Body of pancreas (tissue), 4 donors: ENCODE measurements at regions not wholly inside any gene's neighbourhood (a gene's known extent, or its start where the extent isn't known, plus 50 kb on each side); places are given as distances from the start of the nearest gene placed in this dataset.

ENCODE experiments used
- ATAC-seq: fragments of 150-250 bp; one replicate; pipeline ENCODE4 v1.9.1; 2016
- DNase-seq, 4 donors: peaks; one replicate each; pipeline ENCODE4 v3.0.0-alpha.2; 2019
- H3K27ac ChIP-seq, 4 donors: fragments of 200-600 bp; sonication (generic); 1 replicate in 3 of 4; 2 replicates in 1 of 4; pipeline versions ENCODE4 v1.5.1 to v1.6.1; 2016 to 2019; ENCODE audit warnings: mild to moderate bottlenecking in 1 of 4, mixed read lengths in 1 of 4, moderate library complexity in 1 of 4
- H3K27me3 ChIP-seq, 2 donors: fragments of 200-600 bp; sonication (generic); one replicate each; pipeline ENCODE4 v1.6.0; 2016; ENCODE audit warnings: mild to moderate bottlenecking in 1 of 2
- H3K36me3 ChIP-seq, 2 donors: fragments of 200-600 bp; sonication (generic); replicated peaks in 1 of 2; 2 replicates each; pipeline ENCODE4 v1.5.1; 2016; ENCODE audit warnings: low read depth in 2 of 2; ENCODE audit not compliant: insufficient read depth in 1 of 2
- H3K4me1 ChIP-seq: fragments of 200-600 bp; sonication (generic); one replicate; pipeline ENCODE4 v1.6.0; 2016
- H3K4me3 ChIP-seq, 2 donors: fragments of 200-600 bp; sonication (generic); 1 replicate in 1 of 2; 2 replicates in 1 of 2; pipeline ENCODE4 v1.5.1; 2016 to 2019
- H3K9me3 ChIP-seq, 3 donors: fragments of 200-600 bp; sonication (generic); 1 replicate in 2 of 3; 2 replicates in 1 of 3; pipeline ENCODE4 v1.5.1; 2016
- POLR2A ChIP-seq, 3 donors: fragments of 450-650 bp; IDR thresholded peaks; one replicate each; pipeline ENCODE4 v1.6.1; 2016; ENCODE audit warnings: antibody characterized with exemption in 3 of 3, mild to moderate bottlenecking in 2 of 3
- WGBS, 2 donors: methylation state at CpG; one replicate each; pipeline ENCODE4 v1.1.5; 2017; 5-methylcytosine and 5-hydroxymethylcytosine counted together
- intact Hi-C: fragments of 100-400 bp; cut with DNase I; formaldehyde crosslinking; loops from one replicate; pipeline ENCODE4 v1.15.1; 2023
- TF ChIP-seq, protein P1 (sequence below), 7 experiments: fragments of 450-650 bp in 4 of 7; fragments of 200-600 bp in 3 of 7; sonication (generic) in 3 of 7; IDR thresholded peaks; one replicate each; pipeline ENCODE4 v1.5.1; 2016 to 2019; ENCODE audit warnings: antibody characterized with exemption in 7 of 7

- Histone ChIP-seq H3K27ac (no peak overlapping the region), H3K4me3 (no peak overlapping the region), H3K36me3 (no peaks in the 10 kb centered on the region), H3K9me3 (peaks cover 0 to 6% (median 0%) of the 10 kb centered on the region in 3 donors), H3K4me1 (no peaks in the 10 kb centered on the region), H3K27me3 (no peaks in the 10 kb centered on the region)
- no peak for DNase-seq
- no peak for ATAC-seq
- intact Hi-C loops = no loop called here
- TF ChIP-seq, protein P1, sequence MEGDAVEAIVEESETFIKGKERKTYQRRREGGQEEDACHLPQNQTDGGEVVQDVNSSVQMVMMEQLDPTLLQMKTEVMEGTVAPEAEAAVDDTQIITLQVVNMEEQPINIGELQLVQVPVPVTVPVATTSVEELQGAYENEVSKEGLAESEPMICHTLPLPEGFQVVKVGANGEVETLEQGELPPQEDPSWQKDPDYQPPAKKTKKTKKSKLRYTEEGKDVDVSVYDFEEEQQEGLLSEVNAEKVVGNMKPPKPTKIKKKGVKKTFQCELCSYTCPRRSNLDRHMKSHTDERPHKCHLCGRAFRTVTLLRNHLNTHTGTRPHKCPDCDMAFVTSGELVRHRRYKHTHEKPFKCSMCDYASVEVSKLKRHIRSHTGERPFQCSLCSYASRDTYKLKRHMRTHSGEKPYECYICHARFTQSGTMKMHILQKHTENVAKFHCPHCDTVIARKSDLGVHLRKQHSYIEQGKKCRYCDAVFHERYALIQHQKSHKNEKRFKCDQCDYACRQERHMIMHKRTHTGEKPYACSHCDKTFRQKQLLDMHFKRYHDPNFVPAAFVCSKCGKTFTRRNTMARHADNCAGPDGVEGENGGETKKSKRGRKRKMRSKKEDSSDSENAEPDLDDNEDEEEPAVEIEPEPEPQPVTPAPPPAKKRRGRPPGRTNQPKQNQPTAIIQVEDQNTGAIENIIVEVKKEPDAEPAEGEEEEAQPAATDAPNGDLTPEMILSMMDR (IDR thresholded peaks at IDR 0.05) = no peak
These were observed 1336.2 kb upstream of the NRXN1 start for GRCh38 chr2:52368141-52368540.

DNA sequence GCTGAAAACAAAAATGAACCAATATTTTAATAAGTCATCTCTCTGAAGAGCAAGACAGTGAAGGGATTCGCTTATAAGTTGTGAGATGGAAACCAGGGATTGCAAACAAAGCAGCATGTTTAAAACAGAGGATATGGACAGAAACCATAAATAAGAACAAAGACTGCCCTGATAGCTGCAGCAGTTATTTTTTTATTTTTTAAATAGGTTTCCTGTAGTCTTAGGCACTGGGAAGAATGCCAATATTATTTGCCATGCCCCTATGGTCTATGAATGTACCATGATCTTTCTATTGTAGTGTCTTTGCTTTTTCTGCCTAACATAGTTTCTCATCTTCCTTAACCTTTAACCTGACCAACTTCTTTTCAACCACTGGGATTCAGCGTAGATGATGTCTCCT lies 1334.0 kb upstream of the NRXN1 start:
- no peaks in the 10 kb centered on the region for H3K27me3 ChIP-seq
- no peaks in the 10 kb centered on the region for H3K4me1 ChIP-seq
- WGBS, 2 donors = 89 to 91% methylated on average over 2 of the region's 2 CpGs
- H3K4me3 ChIP-seq = no peak overlapping the region
- H3K9me3 ChIP-seq = peaks cover 0 to 6% (median 0%) of the 10 kb centered on the region in 3 donors
- intact Hi-C loops = no loop called here
- DNase-seq (no peak), ATAC-seq (no peak)
- H3K36me3 ChIP-seq = no peaks in the 10 kb centered on the region
- TF ChIP-seq POLR2A (IDR thresholded peaks at IDR 0.05) = no peak
- TF ChIP-seq, protein P1 (IDR thresholded peaks at IDR 0.05) = no peak
- no peak overlapping the region for H3K27ac ChIP-seq

DNA sequence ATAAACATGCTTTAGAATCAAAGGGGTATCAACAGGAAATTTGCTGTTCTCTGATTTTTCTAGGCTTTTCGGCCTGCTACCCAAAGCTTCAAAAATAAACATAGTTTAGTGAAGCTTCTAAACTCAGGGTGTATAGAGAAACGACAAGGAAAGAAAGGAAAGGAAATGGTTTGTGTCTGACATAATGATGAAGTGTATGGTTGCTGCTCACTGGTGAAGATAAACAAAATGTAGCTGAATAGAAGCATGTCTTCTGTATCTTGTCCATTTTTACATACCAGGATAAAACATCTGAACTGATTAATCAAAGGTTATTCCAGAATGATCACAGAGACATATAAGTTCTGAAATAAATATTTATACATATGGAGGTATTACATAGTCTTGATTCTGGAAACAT lies 1324.6 kb upstream of the NRXN1 start:
- Histone ChIP-seq H3K4me3 (no peak overlapping the region), H3K27ac (no peak overlapping the region), H3K4me1 (no peaks in the 10 kb centered on the region), H3K27me3 (no peaks in the 10 kb centered on the region), H3K9me3 (no peaks in the 10 kb centered on the region), H3K36me3 (no peaks in the 10 kb centered on the region)
- ATAC-seq (no peak), DNase-seq (no peak)
- intact Hi-C loops = no loop called here
- 42 to 52% methylated on average over 2 of the region's 2 CpGs for WGBS, 2 donors
- no peak for TF ChIP-seq POLR2A (IDR thresholded peaks at IDR 0.05)
- TF ChIP-seq, protein P1 (IDR thresholded peaks at IDR 0.05) = no peak

DNA sequence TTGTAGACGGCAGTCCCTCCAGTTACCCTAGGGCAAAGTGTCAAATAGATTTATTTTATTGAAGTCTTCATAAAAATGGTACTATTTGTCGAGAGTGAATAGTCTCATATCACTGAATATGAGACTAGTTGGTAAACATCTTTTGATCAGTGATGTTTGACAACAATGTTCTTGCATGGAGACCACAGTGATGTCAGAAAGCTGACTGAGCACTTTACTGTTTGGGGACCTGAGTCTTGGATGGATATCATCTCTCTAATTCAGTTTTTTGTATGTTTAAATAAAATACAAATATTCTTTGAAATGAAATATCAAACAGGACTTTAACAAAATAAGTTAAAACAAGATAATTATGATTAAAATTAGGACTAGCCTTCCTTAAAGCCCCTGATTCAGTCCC lies 1315.4 kb upstream of the NRXN1 start:
- Histone ChIP-seq H3K4me1 (no peaks in the 10 kb centered on the region), H3K27ac (no peak overlapping the region), H3K4me3 (no peak overlapping the region), H3K36me3 (no peaks in the 10 kb centered on the region), H3K9me3 (no peaks in the 10 kb centered on the region), H3K27me3 (no peaks in the 10 kb centered on the region)
- intact Hi-C loops = no loop called here
- TF ChIP-seq POLR2A (IDR thresholded peaks at IDR 0.05) = no peak
- TF ChIP-seq, protein P1 (IDR thresholded peaks at IDR 0.05) = no peak
- WGBS, 2 donors = 62 to 77% methylated on average over 2 of the region's 2 CpGs
- DNase-seq (no peak), ATAC-seq (no peak)

- ATAC-seq (no peak), DNase-seq (no peak)
- Histone ChIP-seq H3K9me3 (no peaks in the 10 kb centered on the region), H3K27ac (no peak overlapping the region), H3K4me1 (no peaks in the 10 kb centered on the region), H3K27me3 (no peaks in the 10 kb centered on the region), H3K4me3 (no peak overlapping the region), H3K36me3 (no peaks in the 10 kb centered on the region)
- TF ChIP-seq, protein P1 (IDR thresholded peaks at IDR 0.05) = no peak
- TF ChIP-seq POLR2A (IDR thresholded peaks at IDR 0.05) = no peak
- 72 to 75% methylated on average over 4 of the region's 4 CpGs for WGBS, 2 donors
- intact Hi-C loops = no loop called here
These were observed 1313.7 kb upstream of the NRXN1 start for GRCh38 chr2:52345676-52346075.
